Parathyroid adenoma (tissue), 2 donors: ENCODE measurements at regions not wholly inside any gene's neighbourhood (a gene's known extent, or its start where the extent isn't known, plus 50 kb on each side); places are given as distances from the start of the nearest gene placed in this dataset.

Experiments used
- H2AFZ ChIP-seq: fragments of 300-600 bp; sonication (generic); one replicate; pipeline ENCODE4 v1.7.0; 2017; ENCODE audit warnings: antibody characterized with exemption, mild to moderate bottlenecking
- H3K27ac ChIP-seq: fragments of 300-600 bp; sonication (generic); one replicate; pipeline ENCODE4 v1.7.0; 2017
- H3K27me3 ChIP-seq: fragments of 300-600 bp; sonication (generic); one replicate; pipeline ENCODE4 v1.7.0; 2017; ENCODE audit warnings: low read length; ENCODE audit not compliant: control insufficient read depth, insufficient read depth
- H3K36me3 ChIP-seq: fragments of 300-600 bp; sonication (generic); one replicate; pipeline ENCODE4 v1.7.0; 2017; ENCODE audit warnings: low read length; ENCODE audit not compliant: control insufficient read depth, insufficient read depth
- H3K4me1 ChIP-seq: fragments of 300-600 bp; sonication (generic); one replicate; pipeline ENCODE4 v1.7.0; 2017; ENCODE audit warnings: control low read depth
- H3K4me2 ChIP-seq: fragments of 300-600 bp; sonication (generic); one replicate; pipeline ENCODE4 v1.7.0; 2017; ENCODE audit warnings: low read length
- H3K4me3 ChIP-seq: fragments of 300-600 bp; sonication (generic); one replicate; pipeline ENCODE4 v1.7.0; 2017; ENCODE audit warnings: low read depth, low read length
- H3K79me2 ChIP-seq: fragments of 300-600 bp; sonication (generic); one replicate; pipeline ENCODE4 v1.7.0; 2017; ENCODE audit warnings: control low read depth
- H3K9ac ChIP-seq: fragments of 300-600 bp; sonication (generic); one replicate; pipeline ENCODE4 v1.7.0; 2017; ENCODE audit warnings: mild to moderate bottlenecking
- H3K9me3 ChIP-seq: fragments of 300-600 bp; sonication (generic); one replicate; pipeline ENCODE4 v1.7.0; 2017; ENCODE audit warnings: low read length; ENCODE audit not compliant: control insufficient read depth
- TF ChIP-seq, protein P1 (sequence below): fragments of 300-600 bp; sonication (generic); IDR thresholded peaks from one replicate; pipeline ENCODE4 v1.7.0; 2017; ENCODE audit warnings: antibody characterized with exemption, mild to moderate bottlenecking
- donor health status: primary hyperparathyroidism.

DNA sequence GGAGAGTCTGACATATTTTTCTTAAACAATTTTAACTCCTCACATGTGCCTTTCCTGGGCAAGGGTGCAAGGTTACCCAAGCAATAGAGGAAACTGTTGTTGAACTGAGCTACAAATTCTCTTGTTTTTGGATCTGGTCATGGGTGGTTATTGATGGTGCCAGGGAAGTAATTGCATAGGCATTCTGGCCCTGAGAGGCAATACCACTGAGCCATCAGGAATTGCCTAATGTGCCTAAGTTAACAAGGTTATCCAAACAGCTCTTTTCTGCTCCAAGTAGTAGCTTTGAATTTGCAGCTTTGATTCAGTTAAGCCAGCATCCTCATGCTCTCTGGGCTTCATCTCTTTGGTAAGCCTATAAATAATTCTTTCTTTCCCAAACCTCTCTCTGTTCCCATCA lies 266.0 kb upstream of the BTBD3 start:
- no peaks in the 10 kb centered on the region for H3K79me2 ChIP-seq
- no peak overlapping the region for H3K4me2 ChIP-seq
- no peak overlapping the region for H3K4me3 ChIP-seq
- no peaks in the 10 kb centered on the region for H3K36me3 ChIP-seq
- H3K27ac ChIP-seq, result no peak overlapping the region
- H3K9me3 ChIP-seq, result no peaks in the 10 kb centered on the region
- H3K27me3 ChIP-seq, result no peaks in the 10 kb centered on the region
- no peak overlapping the region for H2AFZ ChIP-seq
- TF ChIP-seq, protein P1, sequence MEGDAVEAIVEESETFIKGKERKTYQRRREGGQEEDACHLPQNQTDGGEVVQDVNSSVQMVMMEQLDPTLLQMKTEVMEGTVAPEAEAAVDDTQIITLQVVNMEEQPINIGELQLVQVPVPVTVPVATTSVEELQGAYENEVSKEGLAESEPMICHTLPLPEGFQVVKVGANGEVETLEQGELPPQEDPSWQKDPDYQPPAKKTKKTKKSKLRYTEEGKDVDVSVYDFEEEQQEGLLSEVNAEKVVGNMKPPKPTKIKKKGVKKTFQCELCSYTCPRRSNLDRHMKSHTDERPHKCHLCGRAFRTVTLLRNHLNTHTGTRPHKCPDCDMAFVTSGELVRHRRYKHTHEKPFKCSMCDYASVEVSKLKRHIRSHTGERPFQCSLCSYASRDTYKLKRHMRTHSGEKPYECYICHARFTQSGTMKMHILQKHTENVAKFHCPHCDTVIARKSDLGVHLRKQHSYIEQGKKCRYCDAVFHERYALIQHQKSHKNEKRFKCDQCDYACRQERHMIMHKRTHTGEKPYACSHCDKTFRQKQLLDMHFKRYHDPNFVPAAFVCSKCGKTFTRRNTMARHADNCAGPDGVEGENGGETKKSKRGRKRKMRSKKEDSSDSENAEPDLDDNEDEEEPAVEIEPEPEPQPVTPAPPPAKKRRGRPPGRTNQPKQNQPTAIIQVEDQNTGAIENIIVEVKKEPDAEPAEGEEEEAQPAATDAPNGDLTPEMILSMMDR, result no peak
- H3K9ac ChIP-seq, result no peak overlapping the region
- H3K4me1 ChIP-seq, result no peaks in the 10 kb centered on the region

- H3K4me2 ChIP-seq, result no peak overlapping the region
- no peak overlapping the region for H3K4me3 ChIP-seq
- no peaks in the 10 kb centered on the region for H3K79me2 ChIP-seq
- H2AFZ ChIP-seq, result no peak overlapping the region
- H3K27ac ChIP-seq, result no peak overlapping the region
- TF ChIP-seq, protein P1, result no peak
- H3K36me3 ChIP-seq, result no peaks in the 10 kb centered on the region
- no peak overlapping the region for H3K9ac ChIP-seq
- H3K27me3 ChIP-seq, result no peaks in the 10 kb centered on the region
- H3K4me1 ChIP-seq, result no peaks in the 10 kb centered on the region
- no peaks in the 10 kb centered on the region for H3K9me3 ChIP-seq
Observed at GRCh38 chr20:11652128-11652527, 265.6 kb upstream of the BTBD3 start.

DNA sequence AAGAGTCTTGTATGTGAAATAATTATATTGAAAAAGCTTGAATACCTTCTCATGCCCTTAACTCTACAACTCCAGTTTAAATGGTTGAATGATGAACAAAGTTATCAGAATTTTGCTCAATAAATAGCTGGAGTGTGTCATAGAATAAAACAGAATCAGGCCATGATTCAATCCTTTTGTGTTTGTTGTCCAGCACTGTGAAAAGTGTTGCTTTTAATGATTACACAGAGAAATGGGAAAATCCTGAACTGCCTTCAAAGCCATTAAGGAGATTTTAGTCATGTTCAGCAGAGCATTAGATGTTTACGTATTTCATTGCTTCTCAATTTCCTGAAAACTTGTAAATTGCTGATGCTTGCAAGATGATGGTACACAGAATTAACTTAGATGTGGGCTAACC lies 262.9 kb upstream of the BTBD3 start:
- H3K9me3 ChIP-seq, result no peaks in the 10 kb centered on the region
- TF ChIP-seq, protein P1, result no peak
- H2AFZ ChIP-seq, result no peak overlapping the region
- H3K4me3 ChIP-seq, result no peak overlapping the region
- H3K36me3 ChIP-seq, result no peaks in the 10 kb centered on the region
- H3K79me2 ChIP-seq, result no peaks in the 10 kb centered on the region
- no peak overlapping the region for H3K9ac ChIP-seq
- H3K4me1 ChIP-seq, result no peaks in the 10 kb centered on the region
- H3K27ac ChIP-seq, result no peak overlapping the region
- no peaks in the 10 kb centered on the region for H3K27me3 ChIP-seq
- H3K4me2 ChIP-seq, result no peak overlapping the region

DNA sequence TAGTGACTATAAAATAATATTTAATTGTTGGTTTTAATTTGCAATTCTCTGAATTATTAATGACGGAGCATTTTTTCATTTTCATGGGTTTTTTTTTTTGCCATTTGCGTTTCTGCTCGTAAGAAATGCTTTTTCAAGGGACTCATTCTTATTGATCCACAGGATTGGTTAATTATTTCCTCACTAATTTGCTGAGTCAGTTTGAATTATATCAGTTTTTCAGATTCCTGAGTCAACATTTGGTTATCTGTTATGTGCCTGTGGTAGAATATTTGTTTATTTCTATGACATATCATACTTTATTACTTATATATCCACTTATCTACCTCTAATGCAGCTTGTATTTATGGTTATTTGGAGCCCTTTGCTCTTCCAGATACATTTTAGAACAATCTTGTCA lies 257.0 kb upstream of the BTBD3 start:
- Histone ChIP-seq H3K4me2 (no peak overlapping the region), H3K27ac (no peak overlapping the region), H3K79me2 (no peaks in the 10 kb centered on the region), H3K4me3 (no peak overlapping the region), H3K9ac (no peak overlapping the region), H2AFZ (no peak overlapping the region), H3K9me3 (no peaks in the 10 kb centered on the region), H3K36me3 (no peaks in the 10 kb centered on the region), H3K27me3 (no peaks in the 10 kb centered on the region), H3K4me1 (no peaks in the 10 kb centered on the region)
- TF ChIP-seq, protein P1, result no peak

- TF ChIP-seq, protein P1, result no peak
- Histone ChIP-seq H3K4me1 (no peaks in the 10 kb centered on the region), H3K4me3 (no peak overlapping the region), H3K4me2 (no peak overlapping the region), H3K27me3 (no peaks in the 10 kb centered on the region), H2AFZ (no peak overlapping the region), H3K9ac (no peak overlapping the region), H3K9me3 (no peaks in the 10 kb centered on the region), H3K79me2 (no peaks in the 10 kb centered on the region), H3K36me3 (no peaks in the 10 kb centered on the region), H3K27ac (no peak overlapping the region)
Observed at GRCh38 chr20:11671015-11671511, 246.6 kb upstream of the BTBD3 start.
